Endothelial cell (in vitro differentiated cells): ENCODE measurements at regions not wholly inside any gene's neighbourhood (a gene's known extent, or its start where the extent isn't known, plus 50 kb on each side); places are given as distances from the start of the nearest gene placed in this dataset.
"Not testable (repeated sequence)": the region's sequence is repeated elsewhere in the genome, so short reads cannot be mapped to it uniquely, and the experiment has no call there.

Experiments used
- DNase-seq: peaks from one replicate; pipeline ENCODE4 v3.0.0; 2021; ENCODE audit warnings: low spot score
- H3K27ac Mint-ChIP-seq: one replicate; pipeline ENCODE4 v1.8.0; 2021; ENCODE audit warnings: mixed read lengths, inconsistent platforms; ENCODE audit not compliant: unreplicated experiment
- H3K27me3 Mint-ChIP-seq: one replicate; pipeline ENCODE4 v1.8.0; 2021; ENCODE audit warnings: mild to moderate bottlenecking, moderate library complexity, mixed read lengths, inconsistent platforms; ENCODE audit not compliant: unreplicated experiment
- H3K36me3 Mint-ChIP-seq: one replicate; pipeline ENCODE4 v1.8.0; 2021; ENCODE audit warnings: mild to moderate bottlenecking, low read depth, mixed read lengths, inconsistent platforms; ENCODE audit not compliant: unreplicated experiment
- H3K4me1 Mint-ChIP-seq: one replicate; pipeline ENCODE4 v1.8.0; 2021; ENCODE audit warnings: mild to moderate bottlenecking, mixed read lengths, inconsistent platforms; ENCODE audit not compliant: unreplicated experiment
- H3K4me3 Mint-ChIP-seq: one replicate; pipeline ENCODE4 v1.8.0; 2021; ENCODE audit warnings: mild to moderate bottlenecking, mixed read lengths, inconsistent platforms; ENCODE audit not compliant: unreplicated experiment
- H3K9me3 Mint-ChIP-seq: one replicate; pipeline ENCODE4 v1.8.0; 2021; ENCODE audit warnings: mixed read lengths, inconsistent platforms; ENCODE audit not compliant: unreplicated experiment
- CTCF ChIP-seq: fragments of 200-600 bp; sonication (generic); IDR thresholded peaks from one replicate; pipeline ENCODE4 v1.5.0; 2021; ENCODE audit warnings: antibody characterized with exemption; ENCODE audit not compliant: unreplicated experiment

- H3K4me3 Mint-ChIP-seq: no peak overlapping the region
- DNase-seq: no peak
- no peaks in the 10 kb centered on the region for H3K9me3 Mint-ChIP-seq
- TF ChIP-seq CTCF: no peak
- no peak overlapping the region for H3K27ac Mint-ChIP-seq
- no peaks in the 10 kb centered on the region for H3K36me3 Mint-ChIP-seq
- no peaks in the 10 kb centered on the region for H3K4me1 Mint-ChIP-seq
- no peaks in the 10 kb centered on the region for H3K27me3 Mint-ChIP-seq
Measured at GRCh38 chr2:192535956-192536921, 341.5 kb upstream of the TMEFF2 start.

GRCh38 chr2:192534072-192534471 is 339.3 kb upstream of the TMEFF2 start:
- no peak overlapping the region for H3K27ac Mint-ChIP-seq
- DNase-seq: no peak
- no peaks in the 10 kb centered on the region for H3K4me1 Mint-ChIP-seq
- no peak overlapping the region for H3K4me3 Mint-ChIP-seq
- H3K36me3 Mint-ChIP-seq: no peaks in the 10 kb centered on the region
- no peaks in the 10 kb centered on the region for H3K27me3 Mint-ChIP-seq
- no peak for TF ChIP-seq CTCF
- H3K9me3 Mint-ChIP-seq: no peaks in the 10 kb centered on the region

- not testable (repeated sequence) for H3K36me3 Mint-ChIP-seq, DNase-seq
Measured at GRCh38 chr2:192524642-192525251, 330.0 kb upstream of the TMEFF2 start.

GRCh38 chr2:192524214-192524613 is 329.5 kb upstream of the TMEFF2 start:
- not testable (repeated sequence) for H3K27me3 Mint-ChIP-seq, DNase-seq, H3K9me3 Mint-ChIP-seq, H3K27ac Mint-ChIP-seq, H3K4me3 Mint-ChIP-seq, H3K36me3 Mint-ChIP-seq, H3K4me1 Mint-ChIP-seq

More at GRCh38 chr2:192524642-192525251, 330.0 kb upstream of the TMEFF2 start:
- H3K4me3 Mint-ChIP-seq, H3K27me3 Mint-ChIP-seq, H3K27ac Mint-ChIP-seq, H3K4me1 Mint-ChIP-seq, H3K9me3 Mint-ChIP-seq: not testable (repeated sequence)

GRCh38 chr2:192515937-192516336 is 321.2 kb upstream of the TMEFF2 start:
- no peaks in the 10 kb centered on the region for H3K27me3 Mint-ChIP-seq
- DNase-seq: no peak
- no peak overlapping the region for H3K4me3 Mint-ChIP-seq
- no peak for TF ChIP-seq CTCF
- no peak overlapping the region for H3K27ac Mint-ChIP-seq
- no peaks in the 10 kb centered on the region for H3K9me3 Mint-ChIP-seq
- no peaks in the 10 kb centered on the region for H3K4me1 Mint-ChIP-seq
- no peaks in the 10 kb centered on the region for H3K36me3 Mint-ChIP-seq

GRCh38 chr2:192513575-192513974 is 318.8 kb upstream of the TMEFF2 start:
- TF ChIP-seq CTCF: no peak
- H3K9me3 Mint-ChIP-seq: no peaks in the 10 kb centered on the region
- H3K36me3 Mint-ChIP-seq: peaks cover 8% of the 10 kb centered on the region
- no peak overlapping the region for H3K4me3 Mint-ChIP-seq
- DNase-seq: no peak
- peaks cover 2% of the 10 kb centered on the region for H3K27me3 Mint-ChIP-seq
- no peaks in the 10 kb centered on the region for H3K4me1 Mint-ChIP-seq
- no peak overlapping the region for H3K27ac Mint-ChIP-seq

- DNase-seq, H3K4me3 Mint-ChIP-seq, H3K27ac Mint-ChIP-seq, H3K4me1 Mint-ChIP-seq: not testable (repeated sequence)
- H3K27me3 Mint-ChIP-seq: peaks cover 12% of the 10 kb centered on the region
- H3K9me3 Mint-ChIP-seq: peaks cover 17% of the 10 kb centered on the region
- H3K36me3 Mint-ChIP-seq: peaks cover 23% of the 10 kb centered on the region
Measured at GRCh38 chr2:192507836-192508450, 313.2 kb upstream of the TMEFF2 start.
